H9 (cell line): ENCODE measurements at regions not wholly inside any gene's neighbourhood (a gene's known extent, or its start where the extent isn't known, plus 50 kb on each side); places are given as distances from the start of the nearest gene placed in this dataset.

Experiments used
- DNase-seq: peaks from one replicate; pipeline ENCODE4 v3.0.0-alpha.2; 2017
- H2AFZ ChIP-seq: one replicate; pipeline ENCODE4 v1.6.1; 2013; ENCODE audit warnings: mild to moderate bottlenecking, low read length, control low read depth, moderate library complexity
- H2AK5ac ChIP-seq: 2 replicates; pipeline ENCODE4 v1.6.1; 2013; ENCODE audit warnings: low read length, control low read depth, mixed read lengths; ENCODE audit not compliant: insufficient read length
- H2BK120ac ChIP-seq: one replicate; pipeline ENCODE4 v1.6.1; 2013; ENCODE audit warnings: low read depth, mild to moderate bottlenecking, low read length, control low read depth, inconsistent platforms; ENCODE audit not compliant: poor library complexity, severe bottlenecking
- H2BK12ac ChIP-seq: 2 replicates; pipeline ENCODE4 v1.6.1; 2013; ENCODE audit warnings: low read length, control low read depth, mixed read lengths, low read depth; ENCODE audit not compliant: insufficient read length
- H2BK15ac ChIP-seq: 2 replicates; pipeline ENCODE4 v1.6.1; 2013; ENCODE audit warnings: low read depth, low read length, control low read depth
- H2BK20ac ChIP-seq: one replicate; pipeline ENCODE4 v1.6.1; 2013; ENCODE audit warnings: low read depth, mild to moderate bottlenecking, low read length, control low read depth, inconsistent platforms; ENCODE audit not compliant: poor library complexity, severe bottlenecking
- H2BK5ac ChIP-seq: 2 replicates; pipeline ENCODE4 v1.6.1; 2013; ENCODE audit warnings: low read length, control low read depth, mixed read lengths; ENCODE audit not compliant: insufficient read length
- H3K14ac ChIP-seq: 2 replicates; pipeline ENCODE4 v1.6.1; 2013; ENCODE audit warnings: low read length, control low read depth; ENCODE audit not compliant: insufficient read depth
- H3K18ac ChIP-seq: 2 replicates; pipeline ENCODE4 v1.6.1; 2013; ENCODE audit warnings: low read depth, mild to moderate bottlenecking, mixed read lengths, low read length, control low read depth; ENCODE audit not compliant: insufficient read length
- H3K23ac ChIP-seq: 2 replicates; pipeline ENCODE4 v1.6.1; 2013; ENCODE audit warnings: low read length, control low read depth, mixed read lengths, low read depth; ENCODE audit not compliant: insufficient read length
- H3K23me2 ChIP-seq: 2 replicates; pipeline ENCODE4 v1.6.1; 2013; ENCODE audit warnings: low read depth, mild to moderate bottlenecking, mixed read lengths, low read length, control low read depth; ENCODE audit not compliant: insufficient read length, poor library complexity, severe bottlenecking
- H3K27ac ChIP-seq: 2 replicates; pipeline ENCODE4 v1.5.1; 2013; ENCODE audit warnings: low read length, control low read depth, mixed read lengths, low read depth; ENCODE audit not compliant: insufficient read length
- H3K27me3 ChIP-seq: 2 replicates; pipeline ENCODE4 v1.6.1; 2013; ENCODE audit warnings: low read length, control low read depth, inconsistent platforms; ENCODE audit not compliant: insufficient read depth
- H3K4ac ChIP-seq: 2 replicates; pipeline ENCODE4 v1.6.1; 2013; ENCODE audit warnings: low read depth, mild to moderate bottlenecking, control low read depth, inconsistent platforms, low read length, moderate library complexity
- H3K4me1 ChIP-seq: 2 replicates; pipeline ENCODE4 v1.6.1; 2013; ENCODE audit warnings: low read length, control low read depth, inconsistent platforms; ENCODE audit not compliant: insufficient read depth
- H3K4me2 ChIP-seq: 2 replicates; pipeline ENCODE4 v1.6.1; 2013; ENCODE audit warnings: low read length, control low read depth, mixed read lengths; ENCODE audit not compliant: insufficient read length, insufficient read depth
- H3K56ac ChIP-seq: 2 replicates; pipeline ENCODE4 v1.6.1; 2013; ENCODE audit warnings: low read depth, mild to moderate bottlenecking, mixed read lengths, low read length, control low read depth; ENCODE audit not compliant: insufficient read length
- H3K79me1 ChIP-seq: 2 replicates; pipeline ENCODE4 v1.6.1; 2013; ENCODE audit warnings: low read depth, mild to moderate bottlenecking, moderate library complexity, low read length, control low read depth, inconsistent platforms; ENCODE audit not compliant: insufficient read depth, poor library complexity, severe bottlenecking
- H3K79me2 ChIP-seq: 2 replicates; pipeline ENCODE4 v1.6.1; 2013; ENCODE audit warnings: low read length, control low read depth, inconsistent platforms; ENCODE audit not compliant: insufficient read depth
- H3K9ac ChIP-seq: 2 replicates; pipeline ENCODE4 v1.6.1; 2013; ENCODE audit warnings: low read length, control low read depth, mixed read lengths; ENCODE audit not compliant: insufficient read length; ENCODE audit errors: extremely low read depth
- H3K9me3 ChIP-seq: one replicate; pipeline ENCODE4 v1.6.1; 2013; ENCODE audit warnings: low read depth, low read length, inconsistent platforms; ENCODE audit not compliant: control insufficient read depth
- H3T11ph ChIP-seq: one replicate; pipeline ENCODE4 v1.6.1; 2013; ENCODE audit warnings: mild to moderate bottlenecking, low read length, control low read depth, inconsistent platforms
- H4K20me1 ChIP-seq: one replicate; pipeline ENCODE4 v1.6.1; 2013; ENCODE audit not compliant: control insufficient read depth, insufficient read length, insufficient read depth
- H4K5ac ChIP-seq: 2 replicates; pipeline ENCODE4 v1.6.1; 2013; ENCODE audit warnings: low read depth, mild to moderate bottlenecking, mixed read lengths, low read length, control low read depth; ENCODE audit not compliant: insufficient read length
- H4K8ac ChIP-seq: replicated peaks from 2 replicates; pipeline ENCODE4 v1.6.1; 2013; ENCODE audit warnings: low read length, control low read depth, mixed read lengths, low read depth; ENCODE audit not compliant: insufficient read length
- H4K91ac ChIP-seq: 2 replicates; pipeline ENCODE4 v1.6.1; 2013; ENCODE audit warnings: low read depth, mild to moderate bottlenecking, moderate library complexity, mixed read lengths, low read length, control low read depth; ENCODE audit not compliant: insufficient read length
- H3K27ac Mint-ChIP-seq, 3 experiments: 2 replicates in 2 of 3; 3 replicates in 1 of 3; pipeline ENCODE4 v1.8.0; 2020 to 2021; ENCODE audit warnings: mixed read lengths in 3 of 3, mild to moderate bottlenecking in 1 of 3, moderate library complexity in 1 of 3
- H3K27me3 Mint-ChIP-seq: 2 replicates; pipeline ENCODE4 v1.8.0; 2021; ENCODE audit warnings: low read depth, mild to moderate bottlenecking, moderate library complexity, mixed read lengths
- H3K36me3 Mint-ChIP-seq, 3 experiments: 2 replicates in 2 of 3; 3 replicates in 1 of 3; pipeline ENCODE4 v1.8.0; 2020 to 2021; ENCODE audit warnings: low read depth in 3 of 3, mixed read lengths in 3 of 3; ENCODE audit not compliant: insufficient read depth in 1 of 3
- H3K4me1 Mint-ChIP-seq, 2 experiments: 2 replicates each; pipeline ENCODE4 v1.8.0; 2020; ENCODE audit warnings: mixed read lengths in 2 of 2
- H3K4me3 Mint-ChIP-seq, 2 experiments: 2 replicates in 1 of 2; 3 replicates in 1 of 2; pipeline ENCODE4 v1.8.0; 2020 to 2021; ENCODE audit warnings: mild to moderate bottlenecking in 2 of 2, mixed read lengths in 2 of 2, moderate library complexity in 1 of 2
- H3K9me3 Mint-ChIP-seq, 2 experiments: 2 replicates in 1 of 2; 3 replicates in 1 of 2; pipeline ENCODE4 v1.8.0; 2020; ENCODE audit warnings: mild to moderate bottlenecking in 2 of 2, mixed read lengths in 2 of 2, moderate library complexity in 1 of 2
- CTCF ChIP-seq: fragments of 200-600 bp; sonication (generic); conservative IDR thresholded peaks from 3 replicates; pipeline ENCODE4 v1.8.0; 2021; ENCODE audit warnings: antibody characterized with exemption, mild to moderate bottlenecking

GRCh38 chr1:101460739-101461138 is 223.9 kb downstream of the S1PR1 start:
- Histone ChIP-seq H3K23ac (no peak overlapping the region), H2BK5ac (no peak overlapping the region), H3K4me1 (no peaks in the 10 kb centered on the region), H3K14ac (no peak overlapping the region), H3K23me2 (no peaks in the 10 kb centered on the region), H3T11ph (no peak overlapping the region), H3K9ac (no peak overlapping the region), H4K8ac (no peak overlapping the region), H2BK15ac (no peak overlapping the region), H3K79me2 (no peaks in the 10 kb centered on the region), H2AFZ (no peak overlapping the region), H3K4me2 (no peak overlapping the region), H3K9me3 (no peaks in the 10 kb centered on the region), H3K27me3 (no peaks in the 10 kb centered on the region), H3K56ac (no peak overlapping the region), H3K4ac (no peak overlapping the region), H2BK20ac (no peak overlapping the region), H2BK120ac (no peak overlapping the region), H4K20me1 (no peaks in the 10 kb centered on the region), H3K27ac (no peak overlapping the region), H4K5ac (no peak overlapping the region), H3K18ac (no peak overlapping the region), H3K79me1 (no peaks in the 10 kb centered on the region), H4K91ac (no peak overlapping the region), H2AK5ac (no peak overlapping the region), H2BK12ac (no peak overlapping the region)
- TF ChIP-seq CTCF: no peak
- DNase-seq: no peak
- H3K36me3 Mint-ChIP-seq: peaks cover 0 to 9% (median 0%) of the 10 kb centered on the region in 3 experiments; a peak in 2 of 7 replicates
- H3K27ac Mint-ChIP-seq: no peak overlapping the region
- H3K4me1 Mint-ChIP-seq: no peaks in the 10 kb centered on the region
- H3K27me3 Mint-ChIP-seq: no peaks in the 10 kb centered on the region
- H3K4me3 Mint-ChIP-seq: no peak overlapping the region
- H3K9me3 Mint-ChIP-seq: peaks cover 4 to 8% of the 10 kb centered on the region in 2 experiments; a peak in 2 of 5 replicates
